Motor neuron (in vitro differentiated cells): ENCODE measurements at regions not wholly inside any gene's neighbourhood (a gene's known extent, or its start where the extent isn't known, plus 50 kb on each side); places are given as distances from the start of the nearest gene placed in this dataset.

Source experiments
- ATAC-seq, 8 experiments: fragments of 200-7000 bp; cut with Tn5 transposase; replicated peaks in 6 of 8; 2 replicates each; pipeline ENCODE4 v1.8.0; 2021; ENCODE audit warnings: mild to moderate bottlenecking in 8 of 8, moderate library complexity in 8 of 8
- H3K27ac ChIP-seq, 2 donors: fragments of 250-450 bp; sonication (Bioruptor Pico); 2 replicates each; pipeline ENCODE4 v1.9.0; 2021; ENCODE audit warnings: antibody characterized with exemption in 2 of 2, mild to moderate bottlenecking in 2 of 2, moderate library complexity in 1 of 2
- H3K4me1 ChIP-seq, 2 donors: fragments of 250-450 bp; sonication (Bioruptor Pico); replicated peaks in 1 of 2; 2 replicates each; pipeline ENCODE4 v1.6.1; 2021; ENCODE audit warnings: antibody characterized with exemption in 2 of 2, mild to moderate bottlenecking in 2 of 2, moderate library complexity in 1 of 2
- H3K4me3 ChIP-seq, 5 donors: fragments of 250-450 bp; sonication (Bioruptor Pico); 2 replicates each; pipeline ENCODE4 v1.9.0; 2021; ENCODE audit warnings: antibody characterized with exemption in 5 of 5, mild to moderate bottlenecking in 5 of 5, moderate library complexity in 4 of 5
- WGBS, 10 experiments: fragments of 450-650 bp; shearing (Covaris generic); methylation state at CpG; one replicate each; pipeline ENCODE4 v1.0.0; 2022; 5-methylcytosine and 5-hydroxymethylcytosine counted together
- in situ Hi-C, 9 experiments: fragments of 400-800 bp; cut with MboI; loops; one replicate each; pipeline ENCODE4 v1.15.0; 2021; ENCODE audit warnings: low sequenced_read_pairs in 9 of 9, low pct_unique_long_range_greater_than_20kb in 2 of 9; ENCODE audit not compliant: unreplicated experiment in 9 of 9

GRCh38 chr10:59538623-59539022 is 171.0 kb downstream of the SLC16A9 start:
- Histone ChIP-seq H3K4me3 (no peak overlapping the region), H3K27ac (no peak overlapping the region), H3K4me1 (peaks cover 0 to 7% of the 10 kb centered on the region in 2 donors)
- ATAC-seq, result no peak
- 40 to 92% (median 79%) methylated on average over 1 to 6 of the region's 11 CpGs; no CpG with 5 or more reads in 4 of the 10 experiments for WGBS, 10 experiments
- in situ Hi-C loops, result no loop called here

GRCh38 chr10:59537501-59537900 is 172.1 kb downstream of the SLC16A9 start:
- ATAC-seq, result no peak
- 0 to 100% (median 89%) methylated on average over 2 to 4 of the region's 4 CpGs; no CpG with 5 or more reads in 1 of the 10 experiments for WGBS, 10 experiments

DNA sequence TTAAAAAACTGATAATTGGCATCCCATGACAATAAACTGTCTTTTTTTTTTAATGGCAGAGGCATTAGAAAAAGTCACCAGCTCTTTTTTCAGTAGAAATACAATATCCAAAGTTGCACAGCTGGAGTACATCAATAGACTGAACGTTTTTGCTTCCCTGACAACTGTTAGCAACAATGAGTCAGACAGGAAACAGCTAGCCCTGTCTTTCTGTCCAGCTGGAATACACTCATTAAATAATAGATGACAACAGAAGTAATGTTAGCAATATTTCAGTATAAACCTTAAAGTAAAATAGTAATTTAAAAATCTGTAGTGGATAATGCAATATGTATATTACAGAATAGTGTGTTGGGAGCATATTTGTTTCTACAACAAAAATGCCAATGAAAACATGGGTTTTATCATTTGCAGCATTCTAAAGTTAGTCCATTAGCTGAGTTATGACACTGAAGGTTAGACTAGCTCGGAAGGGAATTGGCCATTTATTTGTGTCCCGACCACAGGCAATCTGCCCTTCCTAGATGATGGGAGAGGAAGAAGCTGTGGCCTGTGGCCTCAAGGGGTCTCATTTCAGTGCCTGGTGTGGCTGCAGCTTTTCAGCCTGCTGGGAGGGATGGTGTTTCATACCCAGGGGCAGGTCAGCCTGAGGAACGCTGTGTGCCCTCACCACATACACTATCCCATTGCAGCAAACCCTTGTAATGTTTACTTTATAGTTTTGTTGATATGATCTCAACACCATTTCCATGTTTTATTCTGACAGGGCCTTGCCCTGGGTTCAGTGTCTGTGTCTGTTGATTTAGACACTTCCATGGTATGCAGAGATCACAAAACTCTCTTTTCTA is 173.3 kb downstream of the SLC16A9 start:
- ATAC-seq, result peak in 7 of 8 experiments; percentile 11 to 99 (median 64)
- in situ Hi-C loops, result no loop called here
- WGBS, 10 experiments, result 0 to 67% (median 34%) methylated on average over 1 to 4 of the region's 4 CpGs; no CpG with 5 or more reads in 1 of the 10 experiments
- H3K4me3 ChIP-seq, result no peak overlapping the region
- no peak overlapping the region for H3K27ac ChIP-seq
- peaks cover 0 to 7% of the 10 kb centered on the region in 2 donors for H3K4me1 ChIP-seq

More at GRCh38 chr10:59537501-59537900, 172.1 kb downstream of the SLC16A9 start:
- in situ Hi-C loops, result no loop called here
- H3K4me1 ChIP-seq, result peaks cover 0 to 7% of the 10 kb centered on the region in 2 donors
- no peak overlapping the region for H3K4me3 ChIP-seq
- H3K27ac ChIP-seq, result no peak overlapping the region

GRCh38 chr10:59524348-59524747 is 162.0 kb upstream of the FAM13C start:
- Histone ChIP-seq H3K4me3 (no peak overlapping the region), H3K27ac (no peak overlapping the region), H3K4me1 (no peaks in the 10 kb centered on the region)
- 0 to 69% (median 0%) methylated on average over 1 of the region's 1 CpG; no CpG with 5 or more reads in 3 of the 10 experiments for WGBS, 10 experiments
- ATAC-seq, result no peak
- in situ Hi-C loops, result no loop called here

- in situ Hi-C loops, result no loop called here
- Histone ChIP-seq H3K4me1 (no peaks in the 10 kb centered on the region), H3K27ac (no peak overlapping the region), H3K4me3 (no peak overlapping the region)
- no peak for ATAC-seq
- 26 to 97% (median 75%) methylated on average over 3 to 6 of the region's 6 CpGs; no CpG with 5 or more reads in 2 of the 10 experiments for WGBS, 10 experiments
Observed at GRCh38 chr10:59523851-59524250, 161.5 kb upstream of the FAM13C start.

DNA sequence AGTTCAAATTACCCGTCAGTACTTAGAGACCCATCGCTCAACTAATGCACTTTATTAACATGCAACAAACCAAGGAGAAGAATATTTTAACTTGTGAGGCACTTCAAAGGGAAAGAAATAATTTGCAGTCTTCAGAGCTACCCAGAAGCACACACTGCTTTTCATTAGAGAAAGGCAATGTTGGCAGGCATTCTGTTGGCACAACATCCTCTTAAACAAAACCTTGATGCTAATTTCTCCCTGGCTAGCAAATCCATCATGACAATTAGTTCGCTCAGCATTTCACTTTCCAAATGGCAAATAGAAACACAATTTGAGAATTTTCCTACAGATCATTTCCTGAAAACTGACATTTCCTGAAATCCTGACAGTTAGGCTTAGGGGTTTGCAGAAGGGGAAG is 155.6 kb upstream of the FAM13C start:
- H3K27ac ChIP-seq, result no peak overlapping the region
- peak in 2 of 8 experiments; percentile 31 to 77 for ATAC-seq
- no peak overlapping the region for H3K4me3 ChIP-seq
- in situ Hi-C loops, result no loop called here
- no peaks in the 10 kb centered on the region for H3K4me1 ChIP-seq
- 0 to 71% (median 40%) methylated on average over 1 to 3 of the region's 3 CpGs; no CpG with 5 or more reads in 1 of the 10 experiments for WGBS, 10 experiments

DNA sequence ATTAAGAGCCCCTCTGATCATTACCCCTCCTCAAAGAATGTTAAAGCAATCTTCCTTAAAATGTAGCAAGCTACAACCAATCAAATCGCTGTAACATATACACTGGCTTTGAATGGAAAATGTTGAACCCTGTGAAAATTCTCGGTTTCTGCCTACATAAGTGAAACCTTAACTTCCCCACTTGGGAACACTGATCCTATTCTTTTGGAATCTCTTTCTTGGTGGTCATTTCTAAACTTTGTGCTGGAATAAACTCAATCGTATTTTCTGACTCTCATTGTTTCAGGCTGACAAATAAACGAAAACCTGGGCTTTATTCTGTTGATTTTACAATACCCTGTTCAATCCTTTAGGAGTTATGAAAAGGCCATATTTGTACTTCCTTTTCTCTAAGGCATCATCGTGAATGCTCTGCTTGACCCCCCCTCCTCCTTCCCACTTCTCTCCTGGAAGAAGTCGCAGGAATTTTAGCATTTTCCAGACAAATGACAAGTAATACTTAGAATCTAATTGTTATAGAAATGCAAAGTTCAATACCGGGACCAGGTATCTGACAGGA is 155.1 kb upstream of the FAM13C start:
- no peak for ATAC-seq
- H3K27ac ChIP-seq, result no peak overlapping the region
- 15 to 95% (median 60%) methylated on average over 3 to 7 of the region's 7 CpGs for WGBS, 10 experiments
- no peaks in the 10 kb centered on the region for H3K4me1 ChIP-seq
- in situ Hi-C loops, result no loop called here
- no peak overlapping the region for H3K4me3 ChIP-seq

DNA sequence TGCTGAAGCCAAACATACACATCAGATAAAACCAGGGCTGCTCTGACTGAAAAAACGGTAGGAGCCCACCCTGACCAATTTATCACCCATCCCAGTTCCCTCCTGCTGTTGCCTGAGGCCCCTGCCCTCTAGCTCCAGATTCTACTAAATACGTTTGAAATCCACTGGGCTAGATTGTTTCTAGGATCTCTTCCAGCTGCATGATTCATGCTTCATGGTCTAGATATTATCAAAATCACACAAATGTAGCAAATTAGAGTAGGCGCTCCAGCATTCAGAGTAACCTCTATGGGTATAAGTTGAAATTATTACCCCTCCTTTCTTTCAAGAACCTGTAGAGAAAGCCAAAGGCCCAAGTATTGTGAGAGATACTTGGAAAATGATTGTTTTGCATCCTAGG is 151.2 kb upstream of the FAM13C start:
- no peak overlapping the region for H3K27ac ChIP-seq
- no peak for ATAC-seq
- in situ Hi-C loops, result no loop called here

GRCh38 chr10:59512951-59513350 is 150.6 kb upstream of the FAM13C start:
- no peaks in the 10 kb centered on the region for H3K4me1 ChIP-seq
- WGBS, 10 experiments, result 81 to 100% (median 92%) methylated on average over 1 to 3 of the region's 3 CpGs; no CpG with 5 or more reads in 1 of the 10 experiments
- ATAC-seq, result no peak
- in situ Hi-C loops, result no loop called here
- no peak overlapping the region for H3K27ac ChIP-seq
- H3K4me3 ChIP-seq, result no peak overlapping the region

More for the DNA sequence above, 151.2 kb upstream of the FAM13C start:
- H3K4me3 ChIP-seq, result no peak overlapping the region
- WGBS, 10 experiments, result 15 to 100% (median 69%) methylated on average over 1 to 3 of the region's 3 CpGs; no CpG with 5 or more reads in 3 of the 10 experiments
- no peaks in the 10 kb centered on the region for H3K4me1 ChIP-seq

DNA sequence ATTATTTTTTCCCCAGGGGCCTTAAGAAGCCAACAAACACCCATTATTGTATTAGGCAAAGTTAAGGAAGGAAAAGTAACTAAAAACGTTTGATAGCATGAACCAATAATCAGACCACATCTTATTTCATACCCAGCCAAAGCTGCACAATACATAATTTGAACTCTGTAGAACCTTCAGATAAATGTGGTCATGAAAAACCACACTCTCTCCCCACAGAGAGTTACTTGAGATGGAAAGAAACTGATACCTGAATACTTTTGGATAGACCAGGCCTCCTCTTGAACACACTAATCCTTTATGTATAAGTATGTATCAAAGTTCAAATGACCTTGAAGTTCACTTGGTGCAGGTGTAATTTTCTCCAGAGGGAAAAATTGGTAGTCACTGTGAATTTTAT is 146.6 kb upstream of the FAM13C start:
- in situ Hi-C loops, result no loop called here
- no peak for ATAC-seq
- WGBS, 10 experiments, result 20 to 71% (median 29%) methylated on average over 1 of the region's 1 CpG; no CpG with 5 or more reads in 3 of the 10 experiments

GRCh38 chr10:59508296-59508695 is 145.9 kb upstream of the FAM13C start:
- ATAC-seq, result peak in 2 of 8 experiments; percentile 59 to 87
- in situ Hi-C loops, result no loop called here
- Histone ChIP-seq H3K4me3 (no peak overlapping the region), H3K27ac (no peak overlapping the region), H3K4me1 (no peaks in the 10 kb centered on the region)
- WGBS, 10 experiments, result 0 to 100% (median 88%) methylated on average over 2 to 3 of the region's 3 CpGs; no CpG with 5 or more reads in 3 of the 10 experiments

More for the DNA sequence above, 146.6 kb upstream of the FAM13C start:
- no peaks in the 10 kb centered on the region for H3K4me1 ChIP-seq
- H3K27ac ChIP-seq, result no peak overlapping the region
- H3K4me3 ChIP-seq, result no peak overlapping the region

DNA sequence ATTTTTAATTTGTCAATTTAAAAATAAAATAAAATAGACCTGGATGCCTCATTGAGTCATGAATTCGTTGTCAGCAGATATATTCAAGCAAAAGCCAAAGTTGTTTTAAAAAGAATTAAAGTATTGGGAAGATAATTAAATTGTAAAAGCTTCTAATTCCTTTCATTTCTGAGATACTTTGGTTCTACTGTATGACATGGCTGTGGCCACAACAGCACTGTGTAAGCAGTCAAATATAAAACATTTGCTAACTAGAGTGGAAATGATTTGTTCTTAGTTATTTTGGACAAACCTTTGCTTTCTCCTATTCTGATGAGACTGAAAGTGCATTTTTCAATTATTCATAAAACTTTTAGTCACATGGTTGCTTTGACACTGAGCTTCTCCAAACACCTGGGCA is 143.6 kb upstream of the FAM13C start:
- H3K4me3 ChIP-seq, result no peak overlapping the region
- no peaks in the 10 kb centered on the region for H3K4me1 ChIP-seq
- WGBS, 10 experiments, result 0 to 60% (median 30%) methylated on average over 1 of the region's 1 CpG; no CpG with 5 or more reads in 2 of the 10 experiments
- no peak for ATAC-seq
- no peak overlapping the region for H3K27ac ChIP-seq
- in situ Hi-C loops, result no loop called here

DNA sequence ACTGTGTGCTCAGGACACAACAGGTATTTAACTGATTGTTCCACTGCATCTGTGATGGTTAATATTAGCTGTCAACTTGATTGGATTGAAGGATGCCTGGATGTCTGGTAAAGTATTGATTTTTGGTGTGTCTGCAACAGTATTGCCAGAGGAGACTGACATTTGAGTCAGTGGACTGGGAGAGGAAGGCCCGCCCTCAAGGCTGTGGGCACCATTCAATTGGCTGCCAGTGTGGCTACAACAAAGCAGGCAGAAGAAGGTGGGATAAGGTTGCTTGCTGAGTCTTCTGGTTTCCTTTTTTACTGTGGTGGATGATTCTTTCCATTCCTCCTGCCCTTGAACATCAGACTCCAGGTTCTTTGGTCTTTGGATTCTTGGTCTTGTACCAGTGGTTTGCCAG is 137.1 kb upstream of the FAM13C start:
- no peak overlapping the region for H3K4me3 ChIP-seq
- in situ Hi-C loops, result no loop called here
- WGBS, 10 experiments, result 83 to 89% methylated on average over 1 of the region's 1 CpG; no CpG with 5 or more reads in 8 of the 10 experiments
- no peaks in the 10 kb centered on the region for H3K4me1 ChIP-seq
- no peak overlapping the region for H3K27ac ChIP-seq
- no peak for ATAC-seq
